ENCODE measurements at regions not wholly inside any gene's neighbourhood (a gene's known extent, or its start where the extent isn't known, plus 50 kb on each side); places are given as distances from the start of the nearest gene placed in this dataset.

GRCh38 chr4:133759428-133759827 lies 442.2 kb downstream of the PABPC4L start:
- no peak for DNase-seq (ENCODE audit: low read depth, low spot score)

GRCh38 chr4:133741766-133742165 lies 459.8 kb downstream of the PABPC4L start:
- no peak for DNase-seq (ENCODE audit: low read depth, low spot score)

GRCh38 chr4:133720001-133720400 lies 481.6 kb downstream of the PABPC4L start:
- no peak for DNase-seq (ENCODE audit: low read depth, low spot score)

GRCh38 chr4:133719098-133719497 lies 482.5 kb downstream of the PABPC4L start:
- no peak for DNase-seq (ENCODE audit: low read depth, low spot score)

GRCh38 chr4:133714211-133714610 lies 487.4 kb downstream of the PABPC4L start:
- DNase-seq (ENCODE audit: low read depth, low spot score) = no peak

GRCh38 chr4:133713340-133713739 lies 488.2 kb downstream of the PABPC4L start:
- DNase-seq (ENCODE audit: low read depth, low spot score) = no peak

- no peak for DNase-seq (ENCODE audit: low read depth, low spot score)
Observed at GRCh38 chr4:133711817-133712216, 489.8 kb downstream of the PABPC4L start.

GRCh38 chr4:133694416-133694815 lies 507.2 kb downstream of the PABPC4L start:
- DNase-seq (ENCODE audit: low read depth, low spot score) = no peak

GRCh38 chr4:133683967-133684366 lies 517.6 kb downstream of the PABPC4L start:
- DNase-seq (ENCODE audit: low read depth, low spot score) = no peak

GRCh38 chr4:133668061-133668851 lies 519.2 kb downstream of the PCDH10 start:
- DNase-seq (ENCODE audit: low read depth, low spot score) = no peak

- no peak for DNase-seq (ENCODE audit: low read depth, low spot score)
Observed at GRCh38 chr4:133647206-133647605, 498.1 kb downstream of the PCDH10 start.

GRCh38 chr4:133641191-133641590 lies 492.1 kb downstream of the PCDH10 start:
- no peak for DNase-seq (ENCODE audit: low read depth, low spot score)

GRCh38 chr4:133638751-133639150 lies 489.7 kb downstream of the PCDH10 start:
- no peak for DNase-seq (ENCODE audit: low read depth, low spot score)

GRCh38 chr4:133637161-133637560 lies 488.1 kb downstream of the PCDH10 start:
- no peak for DNase-seq (ENCODE audit: low read depth, low spot score)

- DNase-seq (ENCODE audit: low read depth, low spot score) = no peak
Observed at GRCh38 chr4:133624744-133625143, 475.6 kb downstream of the PCDH10 start.

- no peak for DNase-seq (ENCODE audit: low read depth, low spot score)
Observed at GRCh38 chr4:133623847-133624246, 474.8 kb downstream of the PCDH10 start.

- DNase-seq (ENCODE audit: low read depth, low spot score) = no peak
Observed at GRCh38 chr4:133621628-133622027, 472.5 kb downstream of the PCDH10 start.

GRCh38 chr4:133620555-133620954 lies 471.5 kb downstream of the PCDH10 start:
- DNase-seq (ENCODE audit: low read depth, low spot score) = no peak

- no peak for DNase-seq (ENCODE audit: low read depth, low spot score)
Observed at GRCh38 chr4:133618963-133619362, 469.9 kb downstream of the PCDH10 start.

- DNase-seq (ENCODE audit: low read depth, low spot score) = no peak
Observed at GRCh38 chr4:133600008-133600407, 450.9 kb downstream of the PCDH10 start.

GRCh38 chr4:133598779-133599178 lies 449.7 kb downstream of the PCDH10 start:
- no peak for DNase-seq (ENCODE audit: low read depth, low spot score)

- DNase-seq (ENCODE audit: low read depth, low spot score) = no peak
Observed at GRCh38 chr4:133597251-133597650, 448.2 kb downstream of the PCDH10 start.

GRCh38 chr4:133596459-133596858 lies 447.4 kb downstream of the PCDH10 start:
- no peak for DNase-seq (ENCODE audit: low read depth, low spot score)
